ENCODE measurements at regions not wholly inside any gene's neighbourhood (a gene's known extent, or its start where the extent isn't known, plus 50 kb on each side); places are given as distances from the start of the nearest gene placed in this dataset.

GRCh38 chr14:39592116-39592789 is 160.0 kb upstream of the FBXO33 start:
- TF ChIP-seq POLR2A (IDR thresholded peaks at IDR 0.05) (no peak), POLR2AphosphoS5 (IDR thresholded peaks at IDR 0.05) (no peak), EP300 (IDR thresholded peaks at IDR 0.05) (no peak)
- TF ChIP-seq, protein P1, sequence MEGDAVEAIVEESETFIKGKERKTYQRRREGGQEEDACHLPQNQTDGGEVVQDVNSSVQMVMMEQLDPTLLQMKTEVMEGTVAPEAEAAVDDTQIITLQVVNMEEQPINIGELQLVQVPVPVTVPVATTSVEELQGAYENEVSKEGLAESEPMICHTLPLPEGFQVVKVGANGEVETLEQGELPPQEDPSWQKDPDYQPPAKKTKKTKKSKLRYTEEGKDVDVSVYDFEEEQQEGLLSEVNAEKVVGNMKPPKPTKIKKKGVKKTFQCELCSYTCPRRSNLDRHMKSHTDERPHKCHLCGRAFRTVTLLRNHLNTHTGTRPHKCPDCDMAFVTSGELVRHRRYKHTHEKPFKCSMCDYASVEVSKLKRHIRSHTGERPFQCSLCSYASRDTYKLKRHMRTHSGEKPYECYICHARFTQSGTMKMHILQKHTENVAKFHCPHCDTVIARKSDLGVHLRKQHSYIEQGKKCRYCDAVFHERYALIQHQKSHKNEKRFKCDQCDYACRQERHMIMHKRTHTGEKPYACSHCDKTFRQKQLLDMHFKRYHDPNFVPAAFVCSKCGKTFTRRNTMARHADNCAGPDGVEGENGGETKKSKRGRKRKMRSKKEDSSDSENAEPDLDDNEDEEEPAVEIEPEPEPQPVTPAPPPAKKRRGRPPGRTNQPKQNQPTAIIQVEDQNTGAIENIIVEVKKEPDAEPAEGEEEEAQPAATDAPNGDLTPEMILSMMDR (IDR thresholded peaks at IDR 0.05): no peak
